ENCODE measurements at regions not wholly inside any gene's neighbourhood (a gene's known extent, or its start where the extent isn't known, plus 50 kb on each side); places are given as distances from the start of the nearest gene placed in this dataset.

DNA sequence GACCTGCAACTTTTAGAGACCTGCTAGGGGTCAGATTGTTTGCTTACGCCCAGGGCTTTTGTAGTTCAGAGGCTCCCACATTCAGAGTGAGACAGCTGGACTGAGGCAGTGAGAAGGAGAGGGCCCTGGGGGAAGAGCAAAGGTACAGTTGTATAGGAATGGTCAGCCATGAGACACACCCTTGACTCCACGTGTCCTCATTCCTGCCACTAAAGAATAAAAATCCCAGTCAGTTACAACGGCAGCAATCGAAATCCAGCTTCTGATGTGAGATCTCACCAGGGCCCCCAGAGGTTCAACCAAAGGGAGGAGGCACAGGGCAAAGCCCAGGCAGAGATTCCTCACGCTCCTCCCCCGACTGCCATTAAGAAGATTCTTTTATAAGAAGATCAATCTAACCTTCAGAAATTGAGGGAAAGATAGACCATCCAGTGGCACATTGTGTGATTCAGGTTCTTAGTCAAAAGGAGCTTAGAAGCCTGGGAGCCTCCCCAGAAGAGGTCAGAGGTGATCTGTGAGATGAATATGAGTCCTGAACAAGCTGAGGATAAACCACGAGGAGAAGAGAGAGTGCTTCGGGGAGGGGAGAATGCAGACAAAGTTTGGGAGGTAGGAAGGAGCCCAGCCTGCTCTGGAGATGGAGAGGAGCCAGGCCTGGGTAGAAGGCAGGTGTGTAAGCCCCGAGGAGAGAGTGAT, 317.0 kb downstream of the CYP26B1 start:
- H3K27me3 ChIP-seq (ENCODE audit: control insufficient read depth, insufficient read depth, low read length) = no peaks in the 10 kb centered on the region

DNA sequence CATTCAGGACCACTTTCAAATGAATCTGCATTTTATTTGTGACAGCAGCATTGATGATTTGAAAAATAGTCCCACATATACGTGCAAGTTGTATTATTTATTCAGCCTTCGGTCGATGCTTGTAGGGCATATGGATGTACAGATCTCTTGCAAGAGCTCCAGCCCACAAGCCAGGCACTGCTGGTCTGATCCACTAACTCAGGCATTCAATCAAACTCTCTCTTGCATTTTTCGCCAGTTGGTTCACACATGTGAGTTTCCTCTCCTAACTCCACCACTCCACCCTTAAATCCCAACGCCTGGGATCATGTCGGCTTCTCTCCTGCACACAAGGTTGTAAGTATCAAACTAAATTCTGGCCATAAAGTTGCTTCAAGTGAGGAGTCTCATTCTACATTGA, 318.7 kb downstream of the CYP26B1 start:
- Histone ChIP-seq H3K9ac (ENCODE audit: low read length) (no peak overlapping the region), H3K27ac (ENCODE audit: low read depth, low read length) (no peak overlapping the region), H3K27me3 (ENCODE audit: control insufficient read depth, insufficient read depth, low read length) (no peaks in the 10 kb centered on the region), H3K36me3 (ENCODE audit: control insufficient read depth, insufficient read depth, low read length) (no peaks in the 10 kb centered on the region), H3K4me3 (ENCODE audit: low read length) (no peak overlapping the region), H3K4me1 (ENCODE audit: control insufficient read depth, insufficient read depth, low read length) (peaks cover 3% of the 10 kb centered on the region)

More for the DNA sequence above, 317.0 kb downstream of the CYP26B1 start:
- no peak overlapping the region for H3K4me3 ChIP-seq (ENCODE audit: low read length)
- no peaks in the 10 kb centered on the region for H3K36me3 ChIP-seq (ENCODE audit: control insufficient read depth, insufficient read depth, low read length)
- H3K9ac ChIP-seq (ENCODE audit: low read length) = no peak overlapping the region
- H3K4me1 ChIP-seq (ENCODE audit: control insufficient read depth, insufficient read depth, low read length) = peaks cover 3% of the 10 kb centered on the region
- H3K27ac ChIP-seq (ENCODE audit: low read depth, low read length) = peak overlapping the region; percentile 44

- no peak overlapping the region for H3K4me3 ChIP-seq (ENCODE audit: low read length)
- no peaks in the 10 kb centered on the region for H3K27me3 ChIP-seq (ENCODE audit: control insufficient read depth, insufficient read depth, low read length)
- no peaks in the 10 kb centered on the region for H3K36me3 ChIP-seq (ENCODE audit: control insufficient read depth, insufficient read depth, low read length)
- H3K4me1 ChIP-seq (ENCODE audit: control insufficient read depth, insufficient read depth, low read length) = peaks cover 3% of the 10 kb centered on the region
- H3K27ac ChIP-seq (ENCODE audit: low read depth, low read length) = no peak overlapping the region
- H3K9ac ChIP-seq (ENCODE audit: low read length) = no peak overlapping the region
Observed at GRCh38 chr2:71827973-71828372, 319.7 kb downstream of the CYP26B1 start.

DNA sequence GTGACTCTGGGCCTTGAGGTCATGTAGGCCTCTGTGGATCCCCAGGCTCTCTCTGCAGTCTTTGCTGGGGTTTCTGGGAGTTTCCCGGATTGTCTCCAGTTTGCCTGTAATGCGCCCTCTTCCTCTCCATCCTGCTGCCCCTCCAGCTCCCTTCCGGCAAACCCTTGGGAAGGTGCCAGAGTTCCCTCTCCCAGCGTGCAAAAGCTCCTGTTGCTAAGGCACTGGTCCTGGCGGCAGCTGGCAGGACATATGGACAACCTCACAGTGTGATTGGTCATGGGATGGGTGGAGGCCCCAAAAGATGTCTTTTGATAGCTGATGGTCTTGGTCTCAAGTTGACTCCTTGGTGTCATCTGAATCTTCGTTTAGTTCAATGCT, 320.1 kb downstream of the CYP26B1 start:
- Histone ChIP-seq H3K4me1 (ENCODE audit: control insufficient read depth, insufficient read depth, low read length) (peaks cover 3% of the 10 kb centered on the region), H3K9ac (ENCODE audit: low read length) (no peak overlapping the region), H3K27me3 (ENCODE audit: control insufficient read depth, insufficient read depth, low read length) (no peaks in the 10 kb centered on the region), H3K27ac (ENCODE audit: low read depth, low read length) (no peak overlapping the region), H3K36me3 (ENCODE audit: control insufficient read depth, insufficient read depth, low read length) (no peaks in the 10 kb centered on the region), H3K4me3 (ENCODE audit: low read length) (no peak overlapping the region)

- Histone ChIP-seq H3K4me1 (ENCODE audit: control insufficient read depth, insufficient read depth, low read length) (peaks cover 3% of the 10 kb centered on the region), H3K9ac (ENCODE audit: low read length) (no peak overlapping the region), H3K36me3 (ENCODE audit: control insufficient read depth, insufficient read depth, low read length) (no peaks in the 10 kb centered on the region), H3K27me3 (ENCODE audit: control insufficient read depth, insufficient read depth, low read length) (no peaks in the 10 kb centered on the region), H3K4me3 (ENCODE audit: low read length) (no peak overlapping the region), H3K27ac (ENCODE audit: low read depth, low read length) (no peak overlapping the region)
Observed at GRCh38 chr2:71826826-71827523, 320.7 kb downstream of the CYP26B1 start.

DNA sequence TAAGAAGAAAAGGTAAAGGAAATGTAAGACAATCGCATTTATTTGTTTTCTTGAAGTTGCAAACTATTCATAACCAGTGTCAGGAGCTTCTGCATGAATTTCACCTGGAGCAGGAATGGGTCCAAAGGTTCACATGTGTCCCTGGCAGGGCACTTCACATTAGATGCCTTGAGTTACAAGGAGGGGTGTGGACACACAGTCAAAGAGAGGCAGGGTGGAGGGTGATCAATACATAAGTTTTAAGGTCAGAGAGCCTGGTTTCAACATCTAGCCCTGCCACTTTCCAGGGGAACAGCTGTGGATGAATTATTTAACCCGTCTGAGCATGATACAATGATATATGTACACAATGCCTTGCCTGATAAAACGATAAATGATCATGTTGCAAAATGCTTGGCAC, 321.4 kb downstream of the CYP26B1 start:
- no peak overlapping the region for H3K4me3 ChIP-seq (ENCODE audit: low read length)
- no peak overlapping the region for H3K9ac ChIP-seq (ENCODE audit: low read length)
- no peaks in the 10 kb centered on the region for H3K27me3 ChIP-seq (ENCODE audit: control insufficient read depth, insufficient read depth, low read length)
- no peaks in the 10 kb centered on the region for H3K36me3 ChIP-seq (ENCODE audit: control insufficient read depth, insufficient read depth, low read length)
- H3K4me1 ChIP-seq (ENCODE audit: control insufficient read depth, insufficient read depth, low read length) = peaks cover 3% of the 10 kb centered on the region
- no peak overlapping the region for H3K27ac ChIP-seq (ENCODE audit: low read depth, low read length)

DNA sequence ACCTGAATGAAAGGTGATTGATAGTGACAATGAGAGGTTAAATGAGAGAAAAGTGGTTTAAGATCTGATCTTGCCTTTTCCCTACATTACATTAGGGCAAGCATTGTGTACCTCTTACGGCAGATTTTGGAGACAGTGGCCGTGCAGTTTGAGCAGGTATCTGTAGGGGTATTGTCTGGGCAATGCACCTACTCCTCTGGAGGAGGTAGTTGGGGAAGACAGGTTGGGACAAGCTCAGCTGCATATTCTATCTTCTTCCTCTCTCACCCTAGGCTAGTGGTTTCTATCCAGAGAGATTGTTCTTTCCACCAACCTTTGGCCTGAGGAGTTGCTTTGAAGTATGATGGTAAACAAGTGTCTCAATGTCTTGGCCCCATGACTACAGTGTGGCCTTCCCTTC, 323.2 kb downstream of the CYP26B1 start:
- Histone ChIP-seq H3K9ac (ENCODE audit: low read length) (no peak overlapping the region), H3K4me1 (ENCODE audit: control insufficient read depth, insufficient read depth, low read length) (no peaks in the 10 kb centered on the region), H3K4me3 (ENCODE audit: low read length) (no peak overlapping the region), H3K36me3 (ENCODE audit: control insufficient read depth, insufficient read depth, low read length) (no peaks in the 10 kb centered on the region), H3K27ac (ENCODE audit: low read depth, low read length) (no peak overlapping the region), H3K27me3 (ENCODE audit: control insufficient read depth, insufficient read depth, low read length) (no peaks in the 10 kb centered on the region)

DNA sequence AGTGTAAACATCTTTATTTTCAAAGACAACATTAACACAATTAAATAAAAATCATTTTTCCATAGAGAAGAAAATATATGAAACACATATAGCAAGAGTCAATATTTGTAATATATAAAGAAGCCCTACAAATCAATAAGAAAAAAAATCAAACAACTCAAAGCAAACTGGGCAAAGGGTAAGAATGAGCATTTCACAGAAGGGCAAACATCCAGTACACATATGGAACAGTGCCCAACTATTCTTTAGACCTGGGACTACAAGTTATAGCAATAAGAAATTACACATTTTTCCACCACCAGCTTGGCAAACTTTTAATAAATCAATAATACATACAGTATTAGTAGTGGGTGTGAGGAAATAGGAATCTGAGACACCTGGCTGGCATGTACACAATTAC, 324.1 kb downstream of the CYP26B1 start:
- Histone ChIP-seq H3K4me1 (ENCODE audit: control insufficient read depth, insufficient read depth, low read length) (no peaks in the 10 kb centered on the region), H3K27me3 (ENCODE audit: control insufficient read depth, insufficient read depth, low read length) (no peaks in the 10 kb centered on the region), H3K4me3 (ENCODE audit: low read length) (no peak overlapping the region), H3K9ac (ENCODE audit: low read length) (no peak overlapping the region), H3K36me3 (ENCODE audit: control insufficient read depth, insufficient read depth, low read length) (no peaks in the 10 kb centered on the region), H3K27ac (ENCODE audit: low read depth, low read length) (no peak overlapping the region)

- Histone ChIP-seq H3K27me3 (ENCODE audit: control insufficient read depth, insufficient read depth, low read length) (no peaks in the 10 kb centered on the region), H3K36me3 (ENCODE audit: control insufficient read depth, insufficient read depth, low read length) (no peaks in the 10 kb centered on the region), H3K9ac (ENCODE audit: low read length) (no peak overlapping the region), H3K4me3 (ENCODE audit: low read length) (no peak overlapping the region), H3K4me1 (ENCODE audit: control insufficient read depth, insufficient read depth, low read length) (no peaks in the 10 kb centered on the region), H3K27ac (ENCODE audit: low read depth, low read length) (no peak overlapping the region)
Observed at GRCh38 chr2:71822463-71822862, 325.2 kb downstream of the CYP26B1 start.

GRCh38 chr2:71821856-71822255, 325.8 kb downstream of the CYP26B1 start:
- H3K4me1 ChIP-seq (ENCODE audit: control insufficient read depth, insufficient read depth, low read length) = no peaks in the 10 kb centered on the region
- no peak overlapping the region for H3K27ac ChIP-seq (ENCODE audit: low read depth, low read length)
- H3K36me3 ChIP-seq (ENCODE audit: control insufficient read depth, insufficient read depth, low read length) = no peaks in the 10 kb centered on the region
- H3K4me3 ChIP-seq (ENCODE audit: low read length) = no peak overlapping the region
- no peak overlapping the region for H3K9ac ChIP-seq (ENCODE audit: low read length)
- H3K27me3 ChIP-seq (ENCODE audit: control insufficient read depth, insufficient read depth, low read length) = no peaks in the 10 kb centered on the region

DNA sequence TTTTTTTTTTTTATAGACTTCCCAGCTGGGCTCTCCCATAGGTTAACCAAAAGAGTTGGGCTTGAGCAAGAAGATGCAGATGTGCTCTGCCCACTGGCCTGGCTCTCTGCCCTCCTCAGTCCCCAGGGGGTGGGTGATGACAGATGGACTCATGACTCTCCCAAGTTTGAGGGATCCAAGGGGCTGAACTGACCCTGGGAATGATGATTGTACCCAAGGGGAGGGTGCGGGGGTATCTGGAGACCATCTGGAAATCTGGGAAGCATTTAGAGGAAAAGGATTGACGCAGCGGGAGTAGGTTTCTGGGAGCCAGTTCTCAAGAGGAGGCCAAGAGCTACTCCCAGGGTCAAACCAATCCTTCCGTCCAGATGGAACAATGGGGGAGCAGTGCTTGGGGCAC, 330.8 kb downstream of the CYP26B1 start:
- Histone ChIP-seq H3K36me3 (ENCODE audit: control insufficient read depth, insufficient read depth, low read length) (no peaks in the 10 kb centered on the region), H3K4me1 (ENCODE audit: control insufficient read depth, insufficient read depth, low read length) (no peaks in the 10 kb centered on the region), H3K27me3 (ENCODE audit: control insufficient read depth, insufficient read depth, low read length) (no peaks in the 10 kb centered on the region), H3K27ac (ENCODE audit: low read depth, low read length) (no peak overlapping the region), H3K9ac (ENCODE audit: low read length) (no peak overlapping the region), H3K4me3 (ENCODE audit: low read length) (no peak overlapping the region)

DNA sequence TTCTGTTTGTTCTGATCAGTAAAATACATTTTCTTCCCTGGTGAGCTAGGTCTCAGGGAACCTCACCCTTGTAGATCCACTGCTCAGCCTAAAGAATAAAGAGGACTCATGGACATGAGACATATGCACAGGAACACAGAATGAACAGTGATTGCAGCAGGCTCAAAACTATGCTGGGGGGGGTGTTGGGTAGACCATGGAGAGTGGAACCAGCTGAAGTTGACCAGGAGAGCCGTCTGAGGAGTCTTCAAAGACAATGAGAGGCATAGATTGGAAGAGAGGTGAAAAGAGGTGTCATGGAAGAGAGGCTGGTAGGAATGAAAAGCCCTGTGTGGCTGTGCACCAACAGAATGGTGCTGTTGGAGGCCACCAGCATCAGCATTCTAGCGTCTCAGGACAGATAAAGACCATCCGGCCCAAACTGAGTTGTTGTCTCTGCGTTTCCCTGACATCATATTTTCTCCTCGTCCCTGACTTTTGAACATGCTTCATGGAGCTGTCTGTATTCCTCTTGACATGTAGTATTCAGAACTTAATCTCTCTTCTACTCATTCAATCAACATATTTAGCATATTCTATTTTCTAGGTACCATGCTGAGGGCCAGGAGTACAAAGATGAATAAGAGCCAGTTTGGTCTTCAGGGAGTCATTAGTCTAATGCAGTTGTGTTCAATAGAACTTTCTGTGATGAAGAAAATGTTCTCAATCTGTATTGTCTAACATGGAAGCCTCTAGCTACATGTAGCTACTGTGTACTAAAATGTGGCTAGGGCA, 331.8 kb downstream of the CYP26B1 start:
- no peak overlapping the region for H3K27ac ChIP-seq (ENCODE audit: low read depth, low read length)
- H3K36me3 ChIP-seq (ENCODE audit: control insufficient read depth, insufficient read depth, low read length) = no peaks in the 10 kb centered on the region
- H3K9ac ChIP-seq (ENCODE audit: low read length) = no peak overlapping the region
- H3K4me3 ChIP-seq (ENCODE audit: low read length) = no peak overlapping the region
- no peaks in the 10 kb centered on the region for H3K4me1 ChIP-seq (ENCODE audit: control insufficient read depth, insufficient read depth, low read length)
- H3K27me3 ChIP-seq (ENCODE audit: control insufficient read depth, insufficient read depth, low read length) = no peaks in the 10 kb centered on the region

Measured in rectal smooth muscle tissue (tissue), 1 donor.